ENCODE measurements at regions not wholly inside any gene's neighbourhood (a gene's known extent, or its start where the extent isn't known, plus 50 kb on each side); places are given as distances from the start of the nearest gene placed in this dataset.

DNA sequence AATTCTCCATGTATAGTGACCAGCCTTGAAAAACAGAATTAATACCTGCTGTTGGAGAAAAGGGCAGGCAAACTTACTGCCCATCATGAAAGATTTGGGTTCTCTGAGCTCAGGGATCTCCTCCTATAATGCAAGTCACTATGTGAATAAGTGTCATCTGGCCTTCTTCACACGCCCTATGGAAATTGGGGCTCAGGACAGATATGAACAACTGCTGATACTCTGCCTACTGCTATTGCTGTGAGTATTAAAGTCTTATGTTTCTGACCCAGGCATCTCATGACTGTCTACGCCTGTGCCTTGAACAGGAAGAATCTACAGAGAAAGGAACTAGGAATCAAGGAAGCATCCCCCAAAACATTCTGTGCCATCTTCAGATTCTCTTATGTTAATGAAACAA lies 226.1 kb downstream of the SOD2 start:
- Histone ChIP-seq H3K36me3 (no peaks in the 10 kb centered on the region), H3K27ac (no peak overlapping the region), H3K4me3 (no peak overlapping the region), H3K9me3 (ENCODE audit: low read depth) (no peaks in the 10 kb centered on the region), H3K27me3 (no peaks in the 10 kb centered on the region), H3K4me1 (ENCODE audit: low read depth) (no peaks in the 10 kb centered on the region)
- no peak for DNase-seq (ENCODE audit: low read depth in 1 of 2, low spot score in 1 of 2)
- TF ChIP-seq, protein P1, sequence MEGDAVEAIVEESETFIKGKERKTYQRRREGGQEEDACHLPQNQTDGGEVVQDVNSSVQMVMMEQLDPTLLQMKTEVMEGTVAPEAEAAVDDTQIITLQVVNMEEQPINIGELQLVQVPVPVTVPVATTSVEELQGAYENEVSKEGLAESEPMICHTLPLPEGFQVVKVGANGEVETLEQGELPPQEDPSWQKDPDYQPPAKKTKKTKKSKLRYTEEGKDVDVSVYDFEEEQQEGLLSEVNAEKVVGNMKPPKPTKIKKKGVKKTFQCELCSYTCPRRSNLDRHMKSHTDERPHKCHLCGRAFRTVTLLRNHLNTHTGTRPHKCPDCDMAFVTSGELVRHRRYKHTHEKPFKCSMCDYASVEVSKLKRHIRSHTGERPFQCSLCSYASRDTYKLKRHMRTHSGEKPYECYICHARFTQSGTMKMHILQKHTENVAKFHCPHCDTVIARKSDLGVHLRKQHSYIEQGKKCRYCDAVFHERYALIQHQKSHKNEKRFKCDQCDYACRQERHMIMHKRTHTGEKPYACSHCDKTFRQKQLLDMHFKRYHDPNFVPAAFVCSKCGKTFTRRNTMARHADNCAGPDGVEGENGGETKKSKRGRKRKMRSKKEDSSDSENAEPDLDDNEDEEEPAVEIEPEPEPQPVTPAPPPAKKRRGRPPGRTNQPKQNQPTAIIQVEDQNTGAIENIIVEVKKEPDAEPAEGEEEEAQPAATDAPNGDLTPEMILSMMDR (IDR thresholded peaks at IDR 0.05; ENCODE audit: low read depth, low read length) = no peak

DNA sequence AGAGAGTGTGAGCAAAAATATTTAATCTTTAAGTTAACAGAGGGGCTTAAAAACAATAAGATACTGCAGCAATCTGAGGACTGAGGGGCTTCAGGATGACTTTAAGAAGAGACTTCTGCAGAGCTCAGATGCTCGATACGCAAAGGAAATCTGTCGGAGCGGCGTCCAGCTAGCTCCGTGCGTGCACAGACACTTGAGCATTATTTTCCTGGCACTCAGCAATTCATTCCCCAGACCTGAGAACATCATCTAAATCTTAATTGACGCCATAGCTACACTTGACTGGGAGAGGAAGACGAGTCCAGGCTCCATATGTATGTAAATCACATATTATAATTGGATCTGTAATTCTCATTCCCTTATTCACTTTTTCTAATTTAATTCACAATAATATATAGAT lies 228.2 kb downstream of the SOD2 start:
- Histone ChIP-seq H3K9me3 (ENCODE audit: low read depth) (no peaks in the 10 kb centered on the region), H3K4me3 (no peak overlapping the region), H3K4me1 (ENCODE audit: low read depth) (no peaks in the 10 kb centered on the region), H3K36me3 (no peaks in the 10 kb centered on the region), H3K27ac (no peak overlapping the region), H3K27me3 (no peaks in the 10 kb centered on the region)
- TF ChIP-seq, protein P1 (IDR thresholded peaks at IDR 0.05; ENCODE audit: low read depth, low read length) = no peak
- no peak for DNase-seq (ENCODE audit: low read depth in 1 of 2, low spot score in 1 of 2)

DNA sequence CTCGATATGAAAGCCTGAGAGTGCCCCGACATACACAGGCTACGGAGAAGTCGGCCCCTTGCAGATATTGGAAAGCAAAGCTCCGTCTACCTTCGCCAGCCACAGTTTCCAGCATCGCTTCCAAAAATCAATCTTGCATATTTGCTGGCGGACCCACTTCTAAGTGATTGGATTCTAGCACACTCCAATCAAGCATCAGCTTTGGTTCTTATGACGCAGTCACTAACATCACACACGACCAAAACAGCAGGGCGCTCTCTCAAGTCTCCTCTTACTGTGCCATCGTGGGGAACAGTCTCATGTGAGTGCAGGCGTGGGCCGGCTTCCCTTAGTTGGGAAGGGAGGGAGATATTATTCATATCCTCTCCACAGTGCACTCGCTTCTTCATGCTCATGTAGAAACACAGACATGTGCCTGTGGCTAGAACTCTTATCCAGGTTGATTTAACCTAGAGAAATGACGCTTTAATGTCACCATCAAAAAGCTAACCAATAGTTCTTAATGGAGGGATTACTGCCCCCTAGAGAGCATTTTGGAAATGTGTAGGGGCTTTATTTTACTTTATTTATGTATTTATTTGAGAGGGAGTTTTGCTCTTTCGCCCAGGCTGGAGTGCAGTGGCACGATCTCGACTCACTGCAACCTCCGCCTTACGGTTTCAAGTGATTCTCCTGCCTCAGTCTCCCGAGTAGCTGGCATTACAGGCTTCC lies 229.8 kb downstream of the SOD2 start:
- Histone ChIP-seq H3K36me3 (no peaks in the 10 kb centered on the region), H3K9me3 (ENCODE audit: low read depth) (no peaks in the 10 kb centered on the region), H3K4me3 (no peak overlapping the region), H3K27ac (no peak overlapping the region), H3K4me1 (ENCODE audit: low read depth) (no peaks in the 10 kb centered on the region), H3K27me3 (no peaks in the 10 kb centered on the region)
- TF ChIP-seq, protein P1 (IDR thresholded peaks at IDR 0.05; ENCODE audit: low read depth, low read length) = peak; percentile 54
- peak in 1 of 2 donors; percentile 56 for DNase-seq (ENCODE audit: low read depth in 1 of 2, low spot score in 1 of 2)

DNA sequence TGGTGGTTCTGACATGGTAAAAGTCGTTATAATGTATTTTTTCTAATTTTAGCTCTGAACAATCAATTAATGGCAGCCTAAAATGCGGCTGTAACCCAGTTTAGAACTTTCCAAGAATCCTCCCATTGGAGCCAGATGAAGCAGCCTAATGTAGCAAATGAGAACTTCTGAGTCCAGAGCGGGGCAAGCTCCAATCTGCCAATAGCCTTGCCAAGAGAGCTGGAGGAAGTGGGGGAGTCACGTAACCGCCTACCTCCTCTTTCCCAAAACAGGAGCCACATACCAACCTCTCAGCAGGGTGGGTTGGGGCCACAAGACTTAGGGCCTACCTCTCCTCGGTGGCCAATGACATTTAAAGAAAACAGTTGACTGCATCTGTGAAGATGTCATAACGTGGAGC lies 230.6 kb downstream of the SOD2 start:
- Histone ChIP-seq H3K27ac (no peak overlapping the region), H3K27me3 (no peaks in the 10 kb centered on the region), H3K4me3 (no peak overlapping the region)

DNA sequence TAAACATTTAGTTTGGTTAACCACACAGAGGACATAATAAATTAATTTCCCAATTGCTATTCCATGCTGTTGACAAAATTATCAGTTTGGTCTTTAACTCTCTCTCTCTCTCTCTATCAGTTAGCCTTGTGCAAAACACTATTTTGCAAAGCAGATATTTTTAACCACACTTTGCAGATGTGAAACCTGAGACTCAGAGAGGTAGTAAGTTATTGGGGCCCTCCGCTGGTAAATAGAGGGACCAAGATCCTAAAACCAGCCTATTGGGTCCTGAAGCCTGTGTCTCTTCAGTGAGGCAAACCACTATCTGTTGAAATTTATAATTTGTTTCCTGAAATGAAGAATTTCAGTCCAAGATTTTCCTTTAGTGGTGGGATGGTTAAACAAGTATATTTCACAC lies 231.0 kb downstream of the SOD2 start:
- TF ChIP-seq, protein P1 (IDR thresholded peaks at IDR 0.05; ENCODE audit: low read depth, low read length) = no peak
- Histone ChIP-seq H3K27me3 (no peaks in the 10 kb centered on the region), H3K36me3 (no peaks in the 10 kb centered on the region), H3K27ac (no peak overlapping the region), H3K9me3 (ENCODE audit: low read depth) (no peaks in the 10 kb centered on the region), H3K4me1 (ENCODE audit: low read depth) (no peaks in the 10 kb centered on the region), H3K4me3 (no peak overlapping the region)
- no peak for DNase-seq (ENCODE audit: low read depth in 1 of 2, low spot score in 1 of 2)

More for the DNA sequence above, 230.6 kb downstream of the SOD2 start:
- peak in 1 of 2 donors; percentile 17 for DNase-seq (ENCODE audit: low read depth in 1 of 2, low spot score in 1 of 2)
- Histone ChIP-seq H3K36me3 (no peaks in the 10 kb centered on the region), H3K4me1 (ENCODE audit: low read depth) (no peaks in the 10 kb centered on the region), H3K9me3 (ENCODE audit: low read depth) (no peaks in the 10 kb centered on the region)
- TF ChIP-seq, protein P1 (IDR thresholded peaks at IDR 0.05; ENCODE audit: low read depth, low read length) = no peak
